Panc1 (cell line): ENCODE measurements at regions not wholly inside any gene's neighbourhood (a gene's known extent, or its start where the extent isn't known, plus 50 kb on each side); places are given as distances from the start of the nearest gene placed in this dataset.
A peak's percentile ranks its signal among the peaks of the same experiment; 100 is the strongest.

Experiments
- ATAC-seq: fragments of 200-7000 bp; cut with Tn5 transposase; 2 replicates; pipeline ENCODE4 v1.9.1; 2020; ENCODE audit warnings: mild to moderate bottlenecking, moderate library complexity
- BruUV-seq: library from RNA; stranded (reverse); fragments of 400-500 nt; replicated peaks from 2 replicates; lab custom pipeline; 2021; lab: Mats Ljungman, UMichigan
- CTCF ChIA-PET: fragments of 300-600 bp; sonication (Branson Sonifier 250); formaldehyde crosslinking; loops from one replicate; lab custom pipeline; 2022; ENCODE audit warnings: antibody characterized with exemption; lab: Charles Lee
- POLR2A ChIA-PET: fragments of 300-600 bp; sonication (Branson Sonifier 250); formaldehyde crosslinking; loops from one replicate; lab custom pipeline; 2022; ENCODE audit warnings: antibody characterized with exemption; lab: Charles Lee
- DNase-seq: peaks from one replicate; pipeline ENCODE4 v3.0.0-alpha.2; 2010; ENCODE audit warnings: low read depth, low spot score
- H3K27ac ChIP-seq: 2 replicates; pipeline ENCODE4 v1.5.1; 2011; ENCODE audit warnings: mild to moderate bottlenecking, low read length, inconsistent platforms
- H3K27me3 ChIP-seq: fragments of 200-500 bp; sonication (Bioruptor generic); 2 replicates; pipeline ENCODE4 v1.6.0; 2014; ENCODE audit warnings: low read length, inconsistent platforms; ENCODE audit not compliant: control insufficient read depth, insufficient read depth
- H3K36me3 ChIP-seq: fragments of 200-500 bp; sonication (Bioruptor generic); 2 replicates; pipeline ENCODE4 v1.5.1; 2014; ENCODE audit warnings: inconsistent platforms, mild to moderate bottlenecking, low read length, moderate library complexity; ENCODE audit not compliant: control insufficient read depth, insufficient read depth
- H3K4me1 ChIP-seq: 2 replicates; pipeline ENCODE4 v1.5.1; 2011; ENCODE audit warnings: inconsistent platforms, mild to moderate bottlenecking, low read length, moderate library complexity; ENCODE audit not compliant: control insufficient read depth, insufficient read depth
- H3K4me3 ChIP-seq, 2 experiments: 2 replicates each; pipeline ENCODE4 v1.5.1; 2011 to 2012; ENCODE audit warnings: low read depth in 2 of 2, low read length in 2 of 2, mild to moderate bottlenecking in 2 of 2, inconsistent platforms in 1 of 2, moderate library complexity in 1 of 2
- H3K9me3 ChIP-seq: fragments of 200-500 bp; sonication (Bioruptor generic); 2 replicates; pipeline ENCODE4 v1.5.1; 2014; ENCODE audit warnings: low read depth, mild to moderate bottlenecking, inconsistent platforms, low read length, moderate library complexity; ENCODE audit not compliant: control insufficient read depth, insufficient read depth
- POLR2AphosphoS5 ChIP-seq: IDR thresholded peaks from 2 replicates; pipeline ENCODE4 v1.6.1; 2012; ENCODE audit warnings: mild to moderate bottlenecking, low read depth, low read length, moderate library complexity
- SIN3A ChIP-seq: IDR thresholded peaks from 2 replicates; pipeline ENCODE4 v1.6.1; 2012; ENCODE audit warnings: low read depth, mild to moderate bottlenecking, low read length, moderate library complexity, borderline replicate concordance; ENCODE audit not compliant: insufficient read depth
- TCF7L2 ChIP-seq: IDR thresholded peaks from 2 replicates; pipeline ENCODE4 v1.6.1; 2011; ENCODE audit warnings: mild to moderate bottlenecking, low read depth, low read length, inconsistent platforms
- in situ Hi-C: cut with HindIII; loops from 2 replicates; pipeline ENCODE4 v1.10.0; 2016; ENCODE audit warnings: low sequenced_read_pairs, low pct_unique_long_range_greater_than_20kb
- intact Hi-C: fragments of 100-400 bp; cut with micrococcal nuclease; formaldehyde crosslinking; loops from one replicate; pipeline ENCODE4 v1.10.0; 2022; ENCODE audit not compliant: unreplicated experiment
- TF ChIP-seq, protein P1 (sequence below), 2 experiments: IDR thresholded peaks; 2 replicates each; pipeline ENCODE4 v1.6.1; 2011 to 2012; ENCODE audit warnings: low read depth in 2 of 2, control low read depth in 1 of 2, low read length in 1 of 2, mild to moderate bottlenecking in 1 of 2, moderate library complexity in 1 of 2; ENCODE audit not compliant: insufficient read depth in 1 of 2
- TF ChIP-seq, protein P2 (sequence below): fragments of 450-650 bp; IDR thresholded peaks from 2 replicates; pipeline ENCODE4 v1.5.1; 2017; ENCODE audit warnings: mild to moderate bottlenecking

DNA sequence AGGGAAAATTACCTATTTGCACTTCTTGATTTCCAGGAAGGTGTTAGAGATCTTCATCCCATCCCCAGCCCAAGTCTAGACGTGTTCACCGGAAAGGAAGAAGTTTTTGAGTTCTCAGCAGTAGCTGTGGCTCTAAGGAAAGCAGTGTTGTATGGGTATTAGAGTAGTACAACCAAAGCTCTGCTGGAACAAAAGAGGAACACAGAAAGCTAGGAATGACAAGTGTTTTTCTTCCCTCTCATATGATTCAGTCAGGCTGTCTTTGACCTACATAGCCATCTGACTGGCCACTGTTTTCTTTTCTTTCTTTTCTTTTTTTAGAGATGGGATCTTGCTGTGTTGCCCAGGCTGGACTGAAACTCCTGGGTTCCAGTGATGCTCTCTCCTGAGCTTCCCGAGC, 82.7 kb upstream of the SLC39A10 start:
- ATAC-seq (no peak), DNase-seq (no peak)
- ChIA-PET POLR2A (no interaction called here), CTCF (interaction anchor here (0.7 kb wide), 1 partner anchor 66 kb away, joined by 4 read pairs; no protein-coding TSS in a partner anchor)
- H3K4me1 ChIP-seq = peaks cover 4% of the 10 kb centered on the region; the same call in 1 of the 2 replicates
- H3K4me3 ChIP-seq = no peak overlapping the region
- BruUV-seq = no TSS peak
- intact Hi-C loops = no loop called here
- H3K27ac ChIP-seq = no peak overlapping the region
- in situ Hi-C loops = no loop called here
- H3K27me3 ChIP-seq = no peaks in the 10 kb centered on the region
- no peaks in the 10 kb centered on the region for H3K9me3 ChIP-seq
- TF ChIP-seq SIN3A = no peak
- TF ChIP-seq TCF7L2 = no peak
- no peak for TF ChIP-seq POLR2AphosphoS5
- TF ChIP-seq, protein P1, sequence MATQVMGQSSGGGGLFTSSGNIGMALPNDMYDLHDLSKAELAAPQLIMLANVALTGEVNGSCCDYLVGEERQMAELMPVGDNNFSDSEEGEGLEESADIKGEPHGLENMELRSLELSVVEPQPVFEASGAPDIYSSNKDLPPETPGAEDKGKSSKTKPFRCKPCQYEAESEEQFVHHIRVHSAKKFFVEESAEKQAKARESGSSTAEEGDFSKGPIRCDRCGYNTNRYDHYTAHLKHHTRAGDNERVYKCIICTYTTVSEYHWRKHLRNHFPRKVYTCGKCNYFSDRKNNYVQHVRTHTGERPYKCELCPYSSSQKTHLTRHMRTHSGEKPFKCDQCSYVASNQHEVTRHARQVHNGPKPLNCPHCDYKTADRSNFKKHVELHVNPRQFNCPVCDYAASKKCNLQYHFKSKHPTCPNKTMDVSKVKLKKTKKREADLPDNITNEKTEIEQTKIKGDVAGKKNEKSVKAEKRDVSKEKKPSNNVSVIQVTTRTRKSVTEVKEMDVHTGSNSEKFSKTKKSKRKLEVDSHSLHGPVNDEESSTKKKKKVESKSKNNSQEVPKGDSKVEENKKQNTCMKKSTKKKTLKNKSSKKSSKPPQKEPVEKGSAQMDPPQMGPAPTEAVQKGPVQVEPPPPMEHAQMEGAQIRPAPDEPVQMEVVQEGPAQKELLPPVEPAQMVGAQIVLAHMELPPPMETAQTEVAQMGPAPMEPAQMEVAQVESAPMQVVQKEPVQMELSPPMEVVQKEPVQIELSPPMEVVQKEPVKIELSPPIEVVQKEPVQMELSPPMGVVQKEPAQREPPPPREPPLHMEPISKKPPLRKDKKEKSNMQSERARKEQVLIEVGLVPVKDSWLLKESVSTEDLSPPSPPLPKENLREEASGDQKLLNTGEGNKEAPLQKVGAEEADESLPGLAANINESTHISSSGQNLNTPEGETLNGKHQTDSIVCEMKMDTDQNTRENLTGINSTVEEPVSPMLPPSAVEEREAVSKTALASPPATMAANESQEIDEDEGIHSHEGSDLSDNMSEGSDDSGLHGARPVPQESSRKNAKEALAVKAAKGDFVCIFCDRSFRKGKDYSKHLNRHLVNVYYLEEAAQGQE (IDR thresholded peaks at IDR 0.05; ENCODE audit: insufficient read depth in 1 of 2, low read depth in 2 of 2, low read length in 1 of 2) = no peak
- H3K36me3 ChIP-seq = no peaks in the 10 kb centered on the region

DNA sequence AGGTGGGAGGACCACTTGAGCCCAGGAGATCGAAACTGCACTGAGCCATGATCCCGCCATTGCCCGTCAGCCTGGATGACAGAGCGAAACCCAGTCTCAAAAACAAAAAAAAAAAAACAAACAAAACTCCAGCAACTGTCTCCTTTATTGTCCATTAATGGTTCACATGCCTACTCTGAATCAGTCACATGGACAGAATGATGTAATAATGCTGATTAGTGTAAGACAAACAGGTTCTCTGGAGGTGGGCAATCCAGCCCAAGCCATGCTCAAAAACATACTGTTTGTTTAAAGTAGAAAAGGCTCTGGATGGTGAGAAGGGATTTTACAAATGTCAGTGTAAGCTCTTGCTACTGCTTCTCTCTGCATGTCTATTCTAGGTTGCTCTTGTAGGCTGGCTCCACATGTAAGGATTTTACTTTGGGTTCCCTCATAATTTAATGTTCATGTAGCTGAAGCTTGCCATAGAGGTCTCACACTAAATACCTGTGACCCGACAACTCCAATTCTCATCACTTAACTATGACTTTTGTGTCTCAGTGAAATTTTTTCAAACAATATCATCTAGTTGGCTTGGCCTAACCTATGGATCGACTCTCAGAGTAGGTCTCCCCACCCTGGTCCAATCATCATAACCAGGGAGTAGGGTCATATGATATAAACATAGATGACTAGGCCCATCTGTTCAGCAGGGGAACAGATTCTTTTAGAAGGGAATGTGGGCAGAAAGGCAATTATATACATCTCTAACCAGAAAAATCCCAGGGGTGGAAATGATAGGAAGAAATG, 83.9 kb upstream of the SLC39A10 start:
- intact Hi-C loops = no loop called here
- no peaks in the 10 kb centered on the region for H3K9me3 ChIP-seq
- DNase-seq (no peak), ATAC-seq (no peak)
- POLR2A ChIA-PET = no interaction called here
- H3K27me3 ChIP-seq = no peaks in the 10 kb centered on the region
- TF ChIP-seq SIN3A = no peak
- TF ChIP-seq, protein P1 (IDR thresholded peaks at IDR 0.05; ENCODE audit: insufficient read depth in 1 of 2, low read depth in 2 of 2, low read length in 1 of 2) = no peak
- TF ChIP-seq, protein P2, sequence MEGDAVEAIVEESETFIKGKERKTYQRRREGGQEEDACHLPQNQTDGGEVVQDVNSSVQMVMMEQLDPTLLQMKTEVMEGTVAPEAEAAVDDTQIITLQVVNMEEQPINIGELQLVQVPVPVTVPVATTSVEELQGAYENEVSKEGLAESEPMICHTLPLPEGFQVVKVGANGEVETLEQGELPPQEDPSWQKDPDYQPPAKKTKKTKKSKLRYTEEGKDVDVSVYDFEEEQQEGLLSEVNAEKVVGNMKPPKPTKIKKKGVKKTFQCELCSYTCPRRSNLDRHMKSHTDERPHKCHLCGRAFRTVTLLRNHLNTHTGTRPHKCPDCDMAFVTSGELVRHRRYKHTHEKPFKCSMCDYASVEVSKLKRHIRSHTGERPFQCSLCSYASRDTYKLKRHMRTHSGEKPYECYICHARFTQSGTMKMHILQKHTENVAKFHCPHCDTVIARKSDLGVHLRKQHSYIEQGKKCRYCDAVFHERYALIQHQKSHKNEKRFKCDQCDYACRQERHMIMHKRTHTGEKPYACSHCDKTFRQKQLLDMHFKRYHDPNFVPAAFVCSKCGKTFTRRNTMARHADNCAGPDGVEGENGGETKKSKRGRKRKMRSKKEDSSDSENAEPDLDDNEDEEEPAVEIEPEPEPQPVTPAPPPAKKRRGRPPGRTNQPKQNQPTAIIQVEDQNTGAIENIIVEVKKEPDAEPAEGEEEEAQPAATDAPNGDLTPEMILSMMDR = no peak
- no peak for TF ChIP-seq TCF7L2
- TF ChIP-seq POLR2AphosphoS5 = no peak
- BruUV-seq = no TSS peak
- in situ Hi-C loops = no loop called here
- H3K4me3 ChIP-seq = no peak overlapping the region
- no peaks in the 10 kb centered on the region for H3K36me3 ChIP-seq
- CTCF ChIA-PET = interaction anchor here (0.7 kb wide), 1 partner anchor 136 kb away, joined by 4 read pairs; no protein-coding TSS in a partner anchor
- H3K4me1 ChIP-seq = peaks cover 4% of the 10 kb centered on the region; the same call in 1 of the 2 replicates
- H3K27ac ChIP-seq = peak overlapping the region; percentile 39; the same call in 1 of the 2 replicates
